ENCODE measurements at regions not wholly inside any gene's neighbourhood (a gene's known extent, or its start where the extent isn't known, plus 50 kb on each side); places are given as distances from the start of the nearest gene placed in this dataset.

DNA sequence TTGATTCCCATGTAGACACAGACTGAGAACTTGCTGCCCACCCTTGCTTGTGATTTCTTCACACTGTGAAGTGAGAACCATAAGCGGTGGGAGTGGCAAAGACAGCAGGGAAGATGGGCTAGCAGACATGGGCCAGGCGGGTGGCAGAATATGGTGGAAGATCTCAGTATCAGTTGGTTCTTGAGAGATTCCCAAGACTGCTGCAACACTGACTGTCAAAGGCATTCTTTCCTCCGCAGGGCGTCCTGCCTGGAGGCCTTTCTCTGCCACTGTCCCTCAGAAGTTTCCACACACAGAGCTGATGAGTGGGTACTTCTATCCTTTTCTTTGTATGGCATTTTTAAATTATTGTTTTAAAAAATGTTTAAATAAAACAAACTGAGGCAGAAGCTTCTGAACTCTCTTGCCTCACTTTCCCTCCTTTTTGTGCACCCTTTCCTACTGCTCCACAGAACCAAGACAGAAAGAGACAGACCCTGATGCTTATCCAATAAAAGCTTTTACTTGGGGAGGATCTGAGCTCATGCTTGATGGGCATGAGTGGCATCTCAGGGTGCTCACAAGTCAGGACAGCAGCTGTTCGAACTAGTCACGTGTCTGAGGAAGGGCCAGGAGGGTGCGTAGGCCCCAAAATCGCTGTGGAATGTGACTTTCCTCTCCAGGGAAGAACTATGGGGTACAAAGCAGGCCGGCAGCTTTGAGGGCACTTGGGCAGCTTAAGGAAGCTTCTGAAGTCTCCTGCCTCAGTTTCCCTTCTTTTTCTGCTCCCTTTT, 104.7 kb upstream of the PCGF5 start:
- no peak for TF ChIP-seq JUND (IDR thresholded peaks at IDR 0.05; ENCODE audit: low read depth)
- in situ Hi-C loops (cut with HindIII; ENCODE audit: low pct_unique_long_range_greater_than_20kb, low sequenced_read_pairs), result no loop called here
- DNase-seq (ENCODE audit: low read depth in 1 of 2, low spot score in 1 of 2), result no peak

DNA sequence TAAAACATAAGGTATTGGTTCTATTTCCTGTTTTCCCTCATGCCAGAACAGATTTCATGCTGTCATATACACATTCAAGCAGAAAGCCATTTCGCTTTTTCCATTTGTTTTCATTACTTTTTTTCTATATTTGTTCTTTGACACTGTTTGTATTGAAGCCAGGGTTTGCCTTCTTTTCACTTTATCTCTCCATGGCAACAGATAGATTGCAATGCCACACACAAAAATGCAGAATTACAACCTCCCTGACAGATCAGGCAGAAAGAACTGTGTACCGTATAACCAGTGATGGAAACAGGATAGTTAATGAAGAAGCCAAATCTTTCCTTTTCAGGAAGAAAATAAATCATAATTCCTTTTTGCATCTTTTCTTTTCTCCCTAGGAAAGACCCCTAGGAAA, 103.0 kb upstream of the PCGF5 start:
- in situ Hi-C loops (cut with HindIII; ENCODE audit: low pct_unique_long_range_greater_than_20kb, low sequenced_read_pairs), result no loop called here
- TF ChIP-seq JUND (IDR thresholded peaks at IDR 0.05; ENCODE audit: low read depth), result no peak
- DNase-seq (ENCODE audit: low read depth in 1 of 2, low spot score in 1 of 2), result no peak

DNA sequence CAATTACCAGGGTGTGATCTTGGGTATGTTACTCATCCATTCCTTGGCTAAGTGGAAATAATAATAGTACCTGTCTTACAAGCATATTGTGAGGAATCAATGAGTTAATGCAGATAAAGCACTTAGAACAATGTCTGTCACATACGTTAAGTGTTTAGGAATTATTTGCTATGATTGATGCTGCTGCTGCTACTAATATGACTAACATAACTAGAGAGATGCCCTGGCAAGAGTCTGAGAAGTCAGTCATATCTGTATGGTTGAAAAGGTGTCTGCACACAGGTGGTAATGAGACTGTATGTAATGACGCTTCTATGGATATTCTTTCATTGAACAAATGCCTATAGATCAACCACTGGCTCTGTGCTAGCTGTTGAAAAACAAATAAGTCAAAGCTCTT, 100.1 kb upstream of the PCGF5 start:
- in situ Hi-C loops (cut with HindIII; ENCODE audit: low pct_unique_long_range_greater_than_20kb, low sequenced_read_pairs), result no loop called here
- no peak for DNase-seq (ENCODE audit: low read depth in 1 of 2, low spot score in 1 of 2)
- TF ChIP-seq JUND (IDR thresholded peaks at IDR 0.05; ENCODE audit: low read depth), result no peak

DNA sequence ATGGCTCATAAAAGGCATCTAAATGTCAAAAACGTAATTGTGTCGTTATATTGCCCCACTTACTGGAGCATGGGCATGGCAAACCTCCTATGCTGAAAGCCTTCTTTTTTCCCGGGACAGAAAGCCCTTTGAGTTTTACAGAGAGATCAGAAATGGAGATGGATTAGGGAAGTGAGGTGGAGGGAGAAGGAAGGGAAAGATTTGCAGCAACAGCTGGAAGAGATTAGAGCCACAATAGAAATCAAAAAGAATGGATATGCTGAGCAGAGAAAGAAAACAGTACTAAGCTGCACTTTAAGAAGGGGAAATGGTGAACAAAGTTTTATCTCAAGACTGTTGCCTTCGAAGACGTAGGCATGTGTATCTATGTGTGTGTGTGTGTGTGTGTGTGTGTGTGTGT, 97.2 kb upstream of the PCGF5 start:
- in situ Hi-C loops (cut with HindIII; ENCODE audit: low pct_unique_long_range_greater_than_20kb, low sequenced_read_pairs), result no loop called here
- TF ChIP-seq JUND (IDR thresholded peaks at IDR 0.05; ENCODE audit: low read depth), result no peak
- no peak for DNase-seq (ENCODE audit: low read depth in 1 of 2, low spot score in 1 of 2)

DNA sequence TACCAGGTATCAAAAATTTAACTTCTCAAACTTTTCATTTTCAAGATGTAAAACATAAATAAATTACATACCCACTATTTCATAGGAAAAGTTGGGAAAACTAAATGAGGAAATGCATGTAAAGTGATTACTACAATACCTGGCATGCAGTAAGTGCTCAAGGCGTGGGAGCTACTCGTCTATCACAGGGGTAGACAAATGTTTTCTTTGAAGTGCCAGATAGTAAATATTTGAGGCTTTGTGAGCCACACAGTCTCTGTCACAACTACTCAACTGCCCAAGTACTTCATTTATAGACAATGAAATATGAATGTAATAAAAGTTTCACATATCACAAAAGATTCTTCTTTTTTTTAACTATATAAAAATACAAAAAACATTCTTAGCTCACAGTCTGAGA, 96.4 kb upstream of the PCGF5 start:
- in situ Hi-C loops (cut with HindIII; ENCODE audit: low pct_unique_long_range_greater_than_20kb, low sequenced_read_pairs), result no loop called here
- no peak for DNase-seq (ENCODE audit: low read depth in 1 of 2, low spot score in 1 of 2)
- TF ChIP-seq JUND (IDR thresholded peaks at IDR 0.05; ENCODE audit: low read depth), result no peak

DNA sequence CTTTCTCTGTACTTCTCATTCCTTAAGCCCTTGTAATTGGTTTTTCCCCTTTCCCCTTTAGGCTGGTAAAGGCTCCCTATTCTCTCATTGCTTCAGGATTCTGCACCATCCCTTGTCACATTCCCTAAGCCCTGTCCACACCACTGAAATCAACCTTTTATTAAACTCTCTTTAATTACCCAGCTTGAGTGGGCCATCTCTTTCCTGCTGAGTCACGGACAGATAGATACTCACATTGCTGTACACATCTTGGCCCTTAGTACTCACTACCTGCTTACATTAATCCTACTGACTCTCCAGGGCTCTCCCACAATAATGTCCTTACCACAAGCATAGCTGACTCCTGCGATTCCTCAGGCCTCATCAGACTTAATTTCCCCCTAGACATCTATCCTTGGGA, 94.0 kb upstream of the PCGF5 start:
- DNase-seq (ENCODE audit: low read depth in 1 of 2, low spot score in 1 of 2), result no peak
- TF ChIP-seq JUND (IDR thresholded peaks at IDR 0.05; ENCODE audit: low read depth), result no peak
- in situ Hi-C loops (cut with HindIII; ENCODE audit: low pct_unique_long_range_greater_than_20kb, low sequenced_read_pairs), result no loop called here

DNA sequence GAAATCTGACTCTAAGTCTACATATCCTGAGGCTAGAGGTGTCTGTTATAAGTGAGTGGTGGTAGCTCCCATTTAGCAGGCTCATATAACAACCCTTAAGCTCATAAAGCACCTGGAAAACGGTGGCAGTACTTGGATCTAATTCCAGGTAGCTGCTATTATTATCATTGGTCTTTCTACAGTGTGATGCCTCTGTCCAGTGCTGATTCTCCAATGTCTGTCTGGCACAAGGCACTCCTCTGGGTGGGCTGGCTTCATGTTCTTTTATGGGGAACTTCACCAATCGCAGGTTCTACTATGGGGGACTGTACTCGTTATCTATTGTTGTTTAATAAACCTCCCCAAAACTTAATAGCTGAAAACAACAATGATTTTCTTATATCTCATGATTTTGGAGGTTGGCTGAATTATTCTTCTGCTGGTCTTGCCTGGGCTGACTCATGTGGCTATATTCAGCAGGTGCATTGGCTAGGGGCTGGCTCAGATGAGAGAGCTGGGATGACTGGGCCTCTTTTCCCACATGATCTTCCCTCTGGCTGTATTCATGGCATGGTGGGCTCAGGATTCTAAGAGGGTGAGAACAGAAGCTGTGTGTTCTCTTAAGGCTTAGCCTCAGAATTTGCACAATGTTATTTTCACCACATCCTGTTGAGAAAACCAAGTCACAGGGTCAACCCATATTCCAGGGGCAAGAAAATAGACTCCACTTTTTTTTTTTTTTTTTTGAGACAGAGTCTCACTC, 93.0 kb upstream of the PCGF5 start:
- in situ Hi-C loops (cut with HindIII; ENCODE audit: low pct_unique_long_range_greater_than_20kb, low sequenced_read_pairs), result no loop called here
- no peak for TF ChIP-seq JUND (IDR thresholded peaks at IDR 0.05; ENCODE audit: low read depth)
- DNase-seq (ENCODE audit: low read depth in 1 of 2, low spot score in 1 of 2), result peak in 1 of 2 experiments; percentile 15

DNA sequence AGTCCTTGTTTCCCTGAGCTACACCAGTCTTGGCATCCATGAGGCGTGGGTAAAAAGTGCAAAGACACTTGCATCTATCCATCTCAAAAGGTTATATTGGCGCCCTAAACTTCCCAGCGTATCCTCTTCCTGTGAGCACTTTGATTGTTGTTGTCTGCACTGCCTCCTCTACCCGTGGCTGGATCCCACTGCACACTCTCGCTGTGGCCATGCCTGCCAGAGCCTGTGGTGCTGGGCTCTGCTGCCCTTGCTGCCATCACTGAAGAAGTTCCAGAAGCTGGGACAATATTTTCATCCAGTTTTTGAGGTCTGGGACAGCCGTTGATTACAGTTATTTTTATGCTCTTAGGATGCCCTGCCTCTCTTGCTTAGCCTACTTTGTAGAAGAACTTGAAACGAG, 85.3 kb upstream of the PCGF5 start:
- DNase-seq (ENCODE audit: low read depth in 1 of 2, low spot score in 1 of 2), result no peak
- TF ChIP-seq JUND (IDR thresholded peaks at IDR 0.05; ENCODE audit: low read depth), result no peak
- in situ Hi-C loops (cut with HindIII; ENCODE audit: low pct_unique_long_range_greater_than_20kb, low sequenced_read_pairs), result no loop called here

DNA sequence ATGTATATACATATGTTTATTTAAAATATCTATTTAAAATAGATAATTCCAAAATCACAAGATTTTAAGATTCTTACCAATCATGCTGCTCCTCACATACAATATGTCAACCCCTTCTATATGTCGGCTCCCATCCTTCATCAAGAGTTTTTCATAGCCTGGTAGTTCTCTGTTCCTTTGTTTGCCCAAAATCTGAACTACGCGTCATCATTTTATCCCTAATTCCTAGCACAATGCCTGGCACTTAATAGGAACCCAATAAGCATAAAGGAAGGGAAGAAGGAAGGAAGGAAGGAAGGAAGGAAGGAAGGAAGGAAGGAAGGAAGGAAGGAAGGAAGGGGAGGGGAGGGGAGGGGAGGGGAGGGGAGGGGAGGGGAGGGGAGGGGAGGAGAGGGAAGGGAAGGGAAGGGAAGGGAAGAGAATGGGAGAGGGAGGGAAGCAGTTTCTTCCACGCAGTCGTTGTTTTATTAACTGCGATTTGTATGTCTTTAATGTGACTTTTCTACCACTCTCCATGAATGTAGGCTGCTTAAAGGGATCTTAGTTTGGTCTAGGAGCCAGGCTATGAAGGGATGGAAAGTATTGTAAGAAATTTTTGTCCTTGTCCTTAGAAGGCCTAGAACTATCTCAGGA, 83.3 kb upstream of the PCGF5 start:
- DNase-seq (ENCODE audit: low read depth in 1 of 2, low spot score in 1 of 2), result no peak
- no peak for TF ChIP-seq JUND (IDR thresholded peaks at IDR 0.05; ENCODE audit: low read depth)
- in situ Hi-C loops (cut with HindIII; ENCODE audit: low pct_unique_long_range_greater_than_20kb, low sequenced_read_pairs), result no loop called here

DNA sequence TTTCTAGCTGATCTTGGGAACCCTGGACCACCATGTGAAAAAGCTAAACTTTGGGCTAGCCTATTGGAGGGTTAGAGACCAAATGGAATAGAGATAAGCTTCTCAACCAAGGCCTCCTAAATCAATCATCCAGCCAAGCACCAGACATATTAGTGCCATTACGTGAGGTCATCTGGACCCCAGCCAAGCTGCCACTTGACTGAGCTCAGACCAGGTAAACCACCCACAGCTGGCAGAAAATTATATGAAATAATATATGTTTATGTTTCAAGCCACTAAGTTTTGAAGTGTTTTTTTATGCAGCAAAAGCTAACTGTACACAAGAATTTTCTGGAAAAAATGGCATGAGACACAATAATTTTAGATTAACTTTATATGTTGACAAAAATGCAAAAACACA, 82.6 kb upstream of the PCGF5 start:
- TF ChIP-seq JUND (IDR thresholded peaks at IDR 0.05; ENCODE audit: low read depth), result no peak
- no peak for DNase-seq (ENCODE audit: low read depth in 1 of 2, low spot score in 1 of 2)
- in situ Hi-C loops (cut with HindIII; ENCODE audit: low pct_unique_long_range_greater_than_20kb, low sequenced_read_pairs), result no loop called here

DNA sequence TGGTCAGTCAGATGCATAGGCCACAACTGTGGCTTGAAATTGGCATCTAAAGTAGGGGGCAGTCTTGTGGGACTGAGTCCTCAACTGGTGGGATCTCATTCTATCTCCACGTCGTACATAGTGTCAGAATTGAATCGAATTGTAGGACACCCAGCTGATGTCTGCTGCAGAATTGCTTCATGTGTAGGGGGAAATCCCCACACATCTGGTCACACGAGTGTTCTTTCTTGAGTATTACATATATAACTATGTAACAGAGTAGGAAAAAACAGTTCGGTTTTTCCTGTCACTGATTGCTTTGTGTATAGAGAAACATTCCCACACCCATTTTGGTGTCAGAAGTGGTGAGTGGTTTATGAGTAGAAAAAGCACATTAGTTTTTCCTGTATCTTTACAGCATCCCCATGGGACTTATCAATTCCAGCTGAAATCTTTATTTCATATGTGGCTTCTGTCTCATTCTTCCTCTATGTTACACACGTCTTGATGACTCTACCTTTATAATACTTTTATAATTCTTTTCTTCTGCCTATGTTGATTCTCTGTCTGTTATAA, 79.4 kb upstream of the PCGF5 start:
- in situ Hi-C loops (cut with HindIII; ENCODE audit: low pct_unique_long_range_greater_than_20kb, low sequenced_read_pairs), result no loop called here
- TF ChIP-seq JUND (IDR thresholded peaks at IDR 0.05; ENCODE audit: low read depth), result no peak
- DNase-seq (ENCODE audit: low read depth in 1 of 2, low spot score in 1 of 2), result no peak

DNA sequence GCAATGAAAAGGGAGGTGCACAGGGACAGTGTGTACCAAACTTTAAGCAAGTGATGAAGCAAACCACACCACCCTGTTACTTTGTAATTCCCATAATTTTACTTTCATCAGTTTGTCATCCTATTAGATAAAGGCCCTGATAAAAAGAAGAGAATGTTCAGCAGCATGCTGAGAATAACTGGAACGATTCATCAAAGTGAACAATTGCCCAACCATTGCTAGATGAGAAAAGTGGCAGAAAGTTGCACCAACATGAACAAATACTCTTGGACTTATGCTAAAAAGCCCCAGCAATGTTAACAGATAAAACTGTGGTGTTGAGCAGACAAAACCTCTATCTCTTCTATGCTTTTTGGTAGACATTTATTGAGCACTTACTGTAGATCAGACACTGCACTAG, 75.5 kb upstream of the PCGF5 start:
- no peak for DNase-seq (ENCODE audit: low read depth in 1 of 2, low spot score in 1 of 2)
- in situ Hi-C loops (cut with HindIII; ENCODE audit: low pct_unique_long_range_greater_than_20kb, low sequenced_read_pairs), result no loop called here
- TF ChIP-seq JUND (IDR thresholded peaks at IDR 0.05; ENCODE audit: low read depth), result no peak

DNA sequence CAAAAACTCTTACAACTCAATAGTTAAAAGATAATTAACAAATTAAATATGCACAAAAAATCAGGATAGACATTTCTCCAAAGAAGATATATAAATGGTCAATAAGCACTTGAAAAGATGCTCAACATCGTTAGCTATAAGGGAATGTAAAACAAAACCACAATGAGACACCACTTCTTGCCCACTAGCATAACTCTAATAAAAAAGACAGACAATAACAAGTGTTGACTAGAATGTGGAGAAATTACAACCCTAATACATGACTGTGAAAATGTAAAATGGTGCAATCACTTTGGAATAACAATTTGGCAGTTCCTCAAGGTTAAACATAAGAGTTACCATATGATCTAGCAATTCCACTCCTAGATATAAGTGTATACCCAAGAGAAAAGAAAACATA, 74.3 kb upstream of the PCGF5 start:
- no peak for TF ChIP-seq JUND (IDR thresholded peaks at IDR 0.05; ENCODE audit: low read depth)
- no peak for DNase-seq (ENCODE audit: low read depth in 1 of 2, low spot score in 1 of 2)
- in situ Hi-C loops (cut with HindIII; ENCODE audit: low pct_unique_long_range_greater_than_20kb, low sequenced_read_pairs), result no loop called here

All from T47D (cell line).